ENCODE measurements at regions not wholly inside any gene's neighbourhood (a gene's known extent, or its start where the extent isn't known, plus 50 kb on each side); places are given as distances from the start of the nearest gene placed in this dataset.

DNA sequence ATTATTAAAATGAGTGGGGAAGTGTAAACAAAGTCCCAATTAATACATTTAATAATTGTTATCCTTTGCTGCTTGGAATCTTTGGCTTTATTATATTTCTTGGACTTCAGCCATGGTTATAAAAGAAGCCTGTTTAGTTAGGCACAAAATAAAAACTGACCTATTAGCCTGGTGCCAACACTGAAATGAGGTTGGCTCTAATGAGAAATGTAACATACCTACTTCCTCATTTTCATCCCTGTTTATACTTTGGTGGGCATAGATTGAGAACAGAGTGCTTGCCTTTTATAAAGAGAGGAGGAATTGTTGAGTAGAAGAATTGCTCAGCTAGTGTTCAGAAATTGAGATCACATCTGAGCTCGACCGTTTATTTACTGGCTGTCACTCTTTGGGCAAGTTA lies 471.3 kb downstream of the UTRN start:
- no peak for TF ChIP-seq EZH2 (IDR thresholded peaks at IDR 0.05; ENCODE audit: borderline replicate concordance, low read depth, low read length, poor library complexity, severe bottlenecking)
- TF ChIP-seq, protein P1, sequence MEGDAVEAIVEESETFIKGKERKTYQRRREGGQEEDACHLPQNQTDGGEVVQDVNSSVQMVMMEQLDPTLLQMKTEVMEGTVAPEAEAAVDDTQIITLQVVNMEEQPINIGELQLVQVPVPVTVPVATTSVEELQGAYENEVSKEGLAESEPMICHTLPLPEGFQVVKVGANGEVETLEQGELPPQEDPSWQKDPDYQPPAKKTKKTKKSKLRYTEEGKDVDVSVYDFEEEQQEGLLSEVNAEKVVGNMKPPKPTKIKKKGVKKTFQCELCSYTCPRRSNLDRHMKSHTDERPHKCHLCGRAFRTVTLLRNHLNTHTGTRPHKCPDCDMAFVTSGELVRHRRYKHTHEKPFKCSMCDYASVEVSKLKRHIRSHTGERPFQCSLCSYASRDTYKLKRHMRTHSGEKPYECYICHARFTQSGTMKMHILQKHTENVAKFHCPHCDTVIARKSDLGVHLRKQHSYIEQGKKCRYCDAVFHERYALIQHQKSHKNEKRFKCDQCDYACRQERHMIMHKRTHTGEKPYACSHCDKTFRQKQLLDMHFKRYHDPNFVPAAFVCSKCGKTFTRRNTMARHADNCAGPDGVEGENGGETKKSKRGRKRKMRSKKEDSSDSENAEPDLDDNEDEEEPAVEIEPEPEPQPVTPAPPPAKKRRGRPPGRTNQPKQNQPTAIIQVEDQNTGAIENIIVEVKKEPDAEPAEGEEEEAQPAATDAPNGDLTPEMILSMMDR (conservative IDR thresholded peaks at IDR 0.05; ENCODE audit: low read depth, low read length) = no peak
